ENCODE measurements at regions not wholly inside any gene's neighbourhood (a gene's known extent, or its start where the extent isn't known, plus 50 kb on each side); places are given as distances from the start of the nearest gene placed in this dataset.

DNA sequence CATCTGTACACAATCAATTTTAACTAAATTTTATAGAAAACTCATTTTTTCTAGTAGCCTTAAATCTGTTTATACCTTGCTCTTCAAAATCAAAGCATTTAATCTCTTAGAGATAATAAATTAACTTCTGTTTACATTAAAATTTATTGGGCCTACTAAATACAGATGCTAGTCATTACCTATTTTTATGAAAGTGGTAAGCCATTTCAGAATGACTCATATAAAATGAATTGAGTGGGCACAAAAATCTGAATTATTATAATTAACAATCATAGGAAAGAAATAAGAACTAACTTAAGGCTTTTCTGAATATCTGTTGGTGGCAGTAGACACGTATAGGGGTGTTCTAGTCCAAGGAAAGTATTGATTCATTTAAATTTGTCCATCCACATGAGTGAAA lies 157.9 kb downstream of the KCNJ2 start:
- TF ChIP-seq, protein P1, sequence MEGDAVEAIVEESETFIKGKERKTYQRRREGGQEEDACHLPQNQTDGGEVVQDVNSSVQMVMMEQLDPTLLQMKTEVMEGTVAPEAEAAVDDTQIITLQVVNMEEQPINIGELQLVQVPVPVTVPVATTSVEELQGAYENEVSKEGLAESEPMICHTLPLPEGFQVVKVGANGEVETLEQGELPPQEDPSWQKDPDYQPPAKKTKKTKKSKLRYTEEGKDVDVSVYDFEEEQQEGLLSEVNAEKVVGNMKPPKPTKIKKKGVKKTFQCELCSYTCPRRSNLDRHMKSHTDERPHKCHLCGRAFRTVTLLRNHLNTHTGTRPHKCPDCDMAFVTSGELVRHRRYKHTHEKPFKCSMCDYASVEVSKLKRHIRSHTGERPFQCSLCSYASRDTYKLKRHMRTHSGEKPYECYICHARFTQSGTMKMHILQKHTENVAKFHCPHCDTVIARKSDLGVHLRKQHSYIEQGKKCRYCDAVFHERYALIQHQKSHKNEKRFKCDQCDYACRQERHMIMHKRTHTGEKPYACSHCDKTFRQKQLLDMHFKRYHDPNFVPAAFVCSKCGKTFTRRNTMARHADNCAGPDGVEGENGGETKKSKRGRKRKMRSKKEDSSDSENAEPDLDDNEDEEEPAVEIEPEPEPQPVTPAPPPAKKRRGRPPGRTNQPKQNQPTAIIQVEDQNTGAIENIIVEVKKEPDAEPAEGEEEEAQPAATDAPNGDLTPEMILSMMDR (IDR thresholded peaks at IDR 0.05; ENCODE audit: poor library complexity): no peak
- TF ChIP-seq EZH2phosphoT487 (IDR thresholded peaks at IDR 0.05; ENCODE audit: low read depth, severe bottlenecking, unreplicated experiment): no peak
- no peak for TF ChIP-seq EZH2 (IDR thresholded peaks at IDR 0.05; ENCODE audit: borderline replicate concordance)

Data from hepatocyte (in vitro differentiated cells).